ENCODE measurements at regions not wholly inside any gene's neighbourhood (a gene's known extent, or its start where the extent isn't known, plus 50 kb on each side); places are given as distances from the start of the nearest gene placed in this dataset.

DNA sequence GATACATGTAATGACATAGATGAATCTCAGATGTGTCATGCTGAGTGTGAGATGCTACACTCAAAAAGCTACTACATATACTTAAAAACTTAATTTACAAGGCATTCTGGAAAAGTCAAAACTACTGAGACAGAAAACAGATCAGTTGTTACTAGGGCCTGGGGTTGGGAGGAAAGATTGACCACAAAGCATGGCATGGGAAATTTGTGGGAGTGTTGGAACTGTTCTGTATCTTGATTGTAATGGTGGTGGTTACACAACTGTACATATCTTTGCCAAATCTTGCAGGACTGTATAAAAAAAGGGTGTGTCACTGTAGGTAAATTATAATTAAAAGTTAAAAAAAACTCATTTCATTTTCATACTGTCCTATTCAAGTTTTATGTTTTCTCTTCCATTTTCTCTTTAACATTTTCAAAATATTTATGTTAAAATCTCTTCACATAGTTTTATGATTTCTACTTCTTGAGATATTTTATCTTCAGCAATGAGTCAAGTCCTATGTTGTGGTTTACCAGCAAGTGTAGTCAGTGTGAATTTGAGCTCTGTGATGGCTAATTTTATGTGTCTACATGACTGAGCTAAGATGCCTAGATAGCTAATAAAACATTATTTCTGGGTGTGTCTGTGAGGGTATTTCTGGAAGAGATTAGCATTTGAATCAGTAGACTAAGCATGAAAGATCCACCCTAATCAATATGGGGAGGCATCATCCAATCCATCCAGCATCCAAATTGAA, 58.6 kb upstream of the VRK2 start:
- H3K4me3 ChIP-seq (ENCODE audit: low read depth, low read length) = no peak overlapping the region
- TF ChIP-seq, protein P1, sequence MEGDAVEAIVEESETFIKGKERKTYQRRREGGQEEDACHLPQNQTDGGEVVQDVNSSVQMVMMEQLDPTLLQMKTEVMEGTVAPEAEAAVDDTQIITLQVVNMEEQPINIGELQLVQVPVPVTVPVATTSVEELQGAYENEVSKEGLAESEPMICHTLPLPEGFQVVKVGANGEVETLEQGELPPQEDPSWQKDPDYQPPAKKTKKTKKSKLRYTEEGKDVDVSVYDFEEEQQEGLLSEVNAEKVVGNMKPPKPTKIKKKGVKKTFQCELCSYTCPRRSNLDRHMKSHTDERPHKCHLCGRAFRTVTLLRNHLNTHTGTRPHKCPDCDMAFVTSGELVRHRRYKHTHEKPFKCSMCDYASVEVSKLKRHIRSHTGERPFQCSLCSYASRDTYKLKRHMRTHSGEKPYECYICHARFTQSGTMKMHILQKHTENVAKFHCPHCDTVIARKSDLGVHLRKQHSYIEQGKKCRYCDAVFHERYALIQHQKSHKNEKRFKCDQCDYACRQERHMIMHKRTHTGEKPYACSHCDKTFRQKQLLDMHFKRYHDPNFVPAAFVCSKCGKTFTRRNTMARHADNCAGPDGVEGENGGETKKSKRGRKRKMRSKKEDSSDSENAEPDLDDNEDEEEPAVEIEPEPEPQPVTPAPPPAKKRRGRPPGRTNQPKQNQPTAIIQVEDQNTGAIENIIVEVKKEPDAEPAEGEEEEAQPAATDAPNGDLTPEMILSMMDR (IDR thresholded peaks at IDR 0.05; ENCODE audit: borderline replicate concordance, insufficient read depth, low read depth, low read length) = no peak

DNA sequence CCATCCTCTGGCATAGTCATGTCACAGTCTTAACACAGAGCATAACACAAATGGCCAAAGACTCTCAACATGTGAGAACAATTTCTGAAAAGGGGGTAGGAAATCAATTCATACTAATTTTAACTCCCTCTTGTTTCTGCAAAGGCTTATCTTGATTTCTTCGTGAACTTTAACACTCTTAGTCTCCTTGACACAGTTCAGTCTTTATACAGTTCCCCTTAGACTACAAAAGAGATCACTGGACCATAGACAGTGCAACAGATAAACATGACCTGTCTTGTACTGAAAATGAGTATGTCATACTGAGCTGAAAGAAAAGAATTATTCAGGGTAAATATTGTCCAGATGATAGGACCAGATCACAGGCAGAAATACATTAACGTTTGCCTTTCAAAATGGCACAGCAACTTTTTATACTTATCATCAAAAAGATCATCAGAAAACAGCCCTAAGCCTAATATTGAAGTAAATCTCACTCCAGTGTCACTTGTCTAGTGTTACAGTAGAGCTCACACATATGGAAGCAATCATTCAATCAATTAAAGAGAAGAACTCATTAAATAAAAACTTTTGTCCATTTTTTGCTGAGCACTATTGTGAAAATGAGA, 56.4 kb upstream of the VRK2 start:
- TF ChIP-seq, protein P1 (IDR thresholded peaks at IDR 0.05; ENCODE audit: borderline replicate concordance, insufficient read depth, low read depth, low read length) = no peak
- H3K4me3 ChIP-seq (ENCODE audit: low read depth, low read length) = no peak overlapping the region

All from GM12875 (cell line).